ENCODE measurements at regions not wholly inside any gene's neighbourhood (a gene's known extent, or its start where the extent isn't known, plus 50 kb on each side); places are given as distances from the start of the nearest gene placed in this dataset.

DNA sequence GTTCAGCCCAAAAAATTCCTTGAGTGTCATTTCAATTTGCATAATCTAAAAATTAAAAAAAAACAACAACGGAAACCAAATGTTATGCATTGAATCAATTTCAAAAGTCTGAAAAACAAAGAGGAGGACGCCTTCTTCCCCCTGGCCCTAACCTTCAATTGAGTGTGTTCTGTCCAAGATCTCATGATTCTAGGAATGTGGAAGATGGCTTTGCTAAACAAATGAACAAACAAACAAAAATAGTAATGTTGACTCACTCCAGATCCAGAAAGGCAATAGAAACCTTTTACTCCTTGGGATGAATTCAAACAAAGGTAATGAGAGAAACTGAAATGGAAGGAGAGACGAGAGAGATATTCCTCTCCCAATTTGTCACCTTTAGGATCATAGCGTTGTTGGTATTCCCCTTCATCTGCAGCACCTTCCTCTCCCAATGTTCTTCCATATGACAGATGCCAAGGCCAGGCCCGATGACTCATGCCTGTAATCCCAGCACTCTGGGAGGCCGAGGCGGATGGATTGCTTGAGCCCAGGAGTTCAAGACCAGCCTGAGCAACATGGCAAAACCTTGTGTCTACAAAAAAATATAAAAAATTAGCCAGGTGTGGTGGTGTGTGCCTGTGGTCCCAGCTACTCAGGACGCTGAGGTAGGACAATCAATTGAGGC, 109.2 kb upstream of the ADGRF1 start:
- H3K9me3 ChIP-seq, result no peaks in the 10 kb centered on the region
- Mint-ChIP-seq H3K27me3 (ENCODE audit: insufficient read depth, unreplicated experiment) (no peaks in the 10 kb centered on the region), H3K27ac (ENCODE audit: unreplicated experiment) (no peak overlapping the region), H3K36me3 (ENCODE audit: insufficient read depth, unreplicated experiment) (no peaks in the 10 kb centered on the region), H3K4me3 (ENCODE audit: unreplicated experiment) (no peak overlapping the region), H3K9me3 (ENCODE audit: unreplicated experiment) (no peaks in the 10 kb centered on the region), H3K4me1 (ENCODE audit: low read depth, unreplicated experiment) (peaks cover 35% of the 10 kb centered on the region)
- ChIA-PET POLR2A (no interaction called here), CTCF (no interaction called here)
- DNase-seq, result no peak
- intact Hi-C loops (cut with micrococcal nuclease; ENCODE audit: unreplicated experiment), result no loop called here
- TF ChIP-seq, protein P1, sequence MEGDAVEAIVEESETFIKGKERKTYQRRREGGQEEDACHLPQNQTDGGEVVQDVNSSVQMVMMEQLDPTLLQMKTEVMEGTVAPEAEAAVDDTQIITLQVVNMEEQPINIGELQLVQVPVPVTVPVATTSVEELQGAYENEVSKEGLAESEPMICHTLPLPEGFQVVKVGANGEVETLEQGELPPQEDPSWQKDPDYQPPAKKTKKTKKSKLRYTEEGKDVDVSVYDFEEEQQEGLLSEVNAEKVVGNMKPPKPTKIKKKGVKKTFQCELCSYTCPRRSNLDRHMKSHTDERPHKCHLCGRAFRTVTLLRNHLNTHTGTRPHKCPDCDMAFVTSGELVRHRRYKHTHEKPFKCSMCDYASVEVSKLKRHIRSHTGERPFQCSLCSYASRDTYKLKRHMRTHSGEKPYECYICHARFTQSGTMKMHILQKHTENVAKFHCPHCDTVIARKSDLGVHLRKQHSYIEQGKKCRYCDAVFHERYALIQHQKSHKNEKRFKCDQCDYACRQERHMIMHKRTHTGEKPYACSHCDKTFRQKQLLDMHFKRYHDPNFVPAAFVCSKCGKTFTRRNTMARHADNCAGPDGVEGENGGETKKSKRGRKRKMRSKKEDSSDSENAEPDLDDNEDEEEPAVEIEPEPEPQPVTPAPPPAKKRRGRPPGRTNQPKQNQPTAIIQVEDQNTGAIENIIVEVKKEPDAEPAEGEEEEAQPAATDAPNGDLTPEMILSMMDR (IDR thresholded peaks at IDR 0.05; ENCODE audit: insufficient read depth in 1 of 2, low read depth in 1 of 2, low read length in 1 of 2, severe bottlenecking in 1 of 2, unreplicated experiment in 1 of 2), result no peak
- peaks cover 61% of the 10 kb centered on the region for H3K4me1 ChIP-seq
- H3K4me3 ChIP-seq (ENCODE audit: low read depth, low read length), result no peak overlapping the region
- BruUV-seq (replicated peaks), result no TSS peak
- no peaks in the 10 kb centered on the region for H3K27me3 ChIP-seq (replicated peaks; ENCODE audit: control insufficient read depth, insufficient read depth, low read length)
- H3K36me3 ChIP-seq (ENCODE audit: control insufficient read depth, insufficient read depth, low read length), result no peaks in the 10 kb centered on the region

DNA sequence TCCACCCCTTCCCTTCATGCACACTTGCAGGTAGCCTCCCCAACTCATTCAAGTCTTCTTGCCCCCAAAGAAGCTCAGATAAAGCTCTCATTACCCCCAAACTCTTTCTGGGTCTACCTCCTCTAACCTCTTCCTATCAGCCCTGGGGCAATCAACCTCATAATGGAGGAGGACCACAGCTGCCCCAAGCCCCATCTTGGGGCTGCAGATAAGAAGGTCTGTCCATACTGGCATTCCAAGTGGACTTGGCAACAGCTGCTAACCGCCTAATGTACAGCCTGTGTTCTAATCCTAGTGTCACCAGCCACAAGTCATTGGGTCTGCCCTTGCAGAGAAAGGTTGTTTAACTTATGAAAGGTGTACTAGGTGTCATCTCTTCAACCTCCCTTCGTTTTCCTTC, 107.4 kb upstream of the ADGRF1 start:
- no peaks in the 10 kb centered on the region for H3K9me3 ChIP-seq
- no peak for DNase-seq
- TF ChIP-seq, protein P1 (IDR thresholded peaks at IDR 0.05; ENCODE audit: insufficient read depth in 1 of 2, low read depth in 1 of 2, low read length in 1 of 2, severe bottlenecking in 1 of 2, unreplicated experiment in 1 of 2), result no peak
- H3K36me3 Mint-ChIP-seq (ENCODE audit: insufficient read depth, unreplicated experiment), result no peaks in the 10 kb centered on the region
- no peak overlapping the region for H3K27ac Mint-ChIP-seq (ENCODE audit: unreplicated experiment)
- H3K4me1 Mint-ChIP-seq (ENCODE audit: low read depth, unreplicated experiment), result peaks cover 37% of the 10 kb centered on the region
- no peaks in the 10 kb centered on the region for H3K9me3 Mint-ChIP-seq (ENCODE audit: unreplicated experiment)
- POLR2A ChIA-PET, result no interaction called here
- BruUV-seq (replicated peaks), result no TSS peak
- H3K4me3 Mint-ChIP-seq (ENCODE audit: unreplicated experiment), result no peak overlapping the region
- CTCF ChIA-PET, result no interaction called here
- no peak overlapping the region for H3K4me3 ChIP-seq (ENCODE audit: low read depth, low read length)
- no peaks in the 10 kb centered on the region for H3K27me3 Mint-ChIP-seq (ENCODE audit: insufficient read depth, unreplicated experiment)
- no peaks in the 10 kb centered on the region for H3K27me3 ChIP-seq (replicated peaks; ENCODE audit: control insufficient read depth, insufficient read depth, low read length)
- no peaks in the 10 kb centered on the region for H3K36me3 ChIP-seq (ENCODE audit: control insufficient read depth, insufficient read depth, low read length)
- peaks cover 67% of the 10 kb centered on the region for H3K4me1 ChIP-seq
- intact Hi-C loops (cut with micrococcal nuclease; ENCODE audit: unreplicated experiment), result no loop called here

DNA sequence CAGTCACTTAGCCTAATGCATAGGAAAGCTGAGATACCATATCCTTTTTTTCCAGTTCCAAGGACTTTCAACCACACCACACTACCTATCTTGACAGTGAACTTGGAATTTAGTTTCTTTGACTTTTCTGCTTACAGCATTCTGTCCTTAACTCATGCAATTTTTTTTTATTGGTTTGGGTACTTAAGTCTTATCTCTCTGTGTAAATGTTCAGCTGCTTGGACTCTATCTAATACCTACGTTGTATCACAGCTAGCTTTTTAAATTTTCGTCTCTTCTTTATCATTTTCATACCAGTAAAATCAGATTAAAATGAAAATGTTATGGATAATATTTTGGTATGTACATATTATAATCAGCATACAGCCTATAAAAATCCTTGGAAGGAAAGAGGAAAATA, 106.9 kb upstream of the ADGRF1 start:
- Histone ChIP-seq H3K36me3 (ENCODE audit: control insufficient read depth, insufficient read depth, low read length) (no peaks in the 10 kb centered on the region), H3K4me3 (ENCODE audit: low read depth, low read length) (no peak overlapping the region), H3K27me3 (replicated peaks; ENCODE audit: control insufficient read depth, insufficient read depth, low read length) (no peaks in the 10 kb centered on the region), H3K9me3 (no peaks in the 10 kb centered on the region), H3K4me1 (peaks cover 67% of the 10 kb centered on the region)
- Mint-ChIP-seq H3K4me3 (ENCODE audit: unreplicated experiment) (no peak overlapping the region), H3K27ac (ENCODE audit: unreplicated experiment) (no peak overlapping the region), H3K4me1 (ENCODE audit: low read depth, unreplicated experiment) (peaks cover 34% of the 10 kb centered on the region), H3K9me3 (ENCODE audit: unreplicated experiment) (peaks cover 4% of the 10 kb centered on the region), H3K36me3 (ENCODE audit: insufficient read depth, unreplicated experiment) (no peaks in the 10 kb centered on the region), H3K27me3 (ENCODE audit: insufficient read depth, unreplicated experiment) (no peaks in the 10 kb centered on the region)
- BruUV-seq (replicated peaks), result no TSS peak
- ChIA-PET CTCF (no interaction called here), POLR2A (no interaction called here)
- intact Hi-C loops (cut with micrococcal nuclease; ENCODE audit: unreplicated experiment), result no loop called here
- DNase-seq, result no peak
- TF ChIP-seq, protein P1 (IDR thresholded peaks at IDR 0.05; ENCODE audit: insufficient read depth in 1 of 2, low read depth in 1 of 2, low read length in 1 of 2, severe bottlenecking in 1 of 2, unreplicated experiment in 1 of 2), result no peak

All from Caco-2 (cell line).